IMR-90 (cell line): ENCODE measurements at regions not wholly inside any gene's neighbourhood (a gene's known extent, or its start where the extent isn't known, plus 50 kb on each side); places are given as distances from the start of the nearest gene placed in this dataset.

Source experiments
- ATAC-seq: fragments of 200-7000 bp; cut with Tn5 transposase; 2 replicates; pipeline ENCODE4 v1.9.1; 2020; ENCODE audit warnings: low read depth, mild to moderate bottlenecking, moderate library complexity
- BruUV-seq: library from RNA; stranded (reverse); fragments of 400-500 nt; replicated peaks from 2 replicates; lab custom pipeline; 2021; lab: Mats Ljungman, UMichigan
- CTCF ChIA-PET: fragments of 300-600 bp; formaldehyde crosslinking; extraction: SDS; loops from one replicate; lab custom pipeline; 2021; ENCODE audit warnings: antibody characterized with exemption; lab: Yijun Ruan, JAX
- POLR2A ChIA-PET: fragments of 300-600 bp; sonication (Branson Sonifier 250); formaldehyde crosslinking; loops from one replicate; lab custom pipeline; 2022; ENCODE audit warnings: antibody characterized with exemption; ENCODE audit not compliant: unreplicated experiment; lab: Charles Lee
- DNase-seq: peaks from one replicate; pipeline ENCODE4 v3.0.0; 2013
- H2AFZ ChIP-seq: replicated peaks from 2 replicates; pipeline ENCODE3; 2013; ENCODE audit warnings: low read length, mild to moderate bottlenecking; ENCODE audit not compliant: poor library complexity
- H2AK5ac ChIP-seq: 2 replicates; pipeline ENCODE4 v1.6.1; 2013; ENCODE audit warnings: low read depth, low read length, inconsistent platforms
- H2AK9ac ChIP-seq: replicated peaks from 2 replicates; pipeline ENCODE3; 2013; ENCODE audit warnings: mild to moderate bottlenecking, low read depth, low read length, moderate library complexity; ENCODE audit not compliant: poor library complexity
- H2BK120ac ChIP-seq: 2 replicates; pipeline ENCODE4 v1.6.1; 2013; ENCODE audit warnings: low read depth, low read length, inconsistent platforms
- H2BK15ac ChIP-seq: 3 replicates; pipeline ENCODE4 v1.6.1; 2013; ENCODE audit warnings: low read depth, low read length, inconsistent platforms
- H2BK20ac ChIP-seq: 2 replicates; pipeline ENCODE4 v1.6.1; 2013; ENCODE audit warnings: low read depth, mild to moderate bottlenecking, inconsistent platforms, low read length, moderate library complexity
- H2BK5ac ChIP-seq: 2 replicates; pipeline ENCODE4 v1.6.1; 2013; ENCODE audit warnings: mild to moderate bottlenecking, low read depth, low read length, inconsistent platforms; ENCODE audit not compliant: poor library complexity, severe bottlenecking
- H3K14ac ChIP-seq: replicated peaks from 2 replicates; pipeline ENCODE4 v1.6.1; 2013; ENCODE audit warnings: low read depth, low read length, inconsistent platforms
- H3K18ac ChIP-seq: 2 replicates; pipeline ENCODE4 v1.6.1; 2013; ENCODE audit warnings: low read depth, low read length, control low read depth
- H3K23ac ChIP-seq: 2 replicates; pipeline ENCODE4 v1.6.1; 2013; ENCODE audit warnings: low read depth, low read length, inconsistent platforms
- H3K27ac ChIP-seq: 2 replicates; pipeline ENCODE4 v1.5.1; 2013; ENCODE audit warnings: mild to moderate bottlenecking, control low read depth, low read length; ENCODE audit not compliant: insufficient read depth
- H3K27me3 ChIP-seq: 2 replicates; pipeline ENCODE4 v1.6.1; 2013; ENCODE audit warnings: low read length; ENCODE audit not compliant: control insufficient read depth, insufficient read depth
- H3K36me3 ChIP-seq: 2 replicates; pipeline ENCODE4 v1.6.1; 2013; ENCODE audit warnings: low read length, mixed read lengths; ENCODE audit not compliant: control insufficient read depth, insufficient read depth
- H3K4ac ChIP-seq: 2 replicates; pipeline ENCODE4 v1.6.1; 2013; ENCODE audit warnings: low read depth, low read length, inconsistent platforms
- H3K4me1 ChIP-seq: 2 replicates; pipeline ENCODE4 v1.6.1; 2013; ENCODE audit warnings: low read length, mixed read lengths; ENCODE audit not compliant: control insufficient read depth, insufficient read depth
- H3K4me2 ChIP-seq: 2 replicates; pipeline ENCODE4 v1.6.1; 2013; ENCODE audit warnings: low read depth, mild to moderate bottlenecking, control low read depth, low read length, moderate library complexity
- H3K4me3 ChIP-seq: 2 replicates; pipeline ENCODE4 v1.5.1; 2013; ENCODE audit warnings: low read depth, mild to moderate bottlenecking, control low read depth, low read length, moderate library complexity; ENCODE audit not compliant: insufficient read depth
- H3K56ac ChIP-seq: 2 replicates; pipeline ENCODE4 v1.6.1; 2013; ENCODE audit warnings: low read length, inconsistent platforms; ENCODE audit not compliant: insufficient read depth; ENCODE audit errors: extremely low read depth
- H3K79me1 ChIP-seq, 2 experiments: 2 replicates each; pipeline ENCODE4 v1.6.1; 2013; ENCODE audit warnings: low read length in 2 of 2, inconsistent platforms in 1 of 2, low read depth in 1 of 2
- H3K9ac ChIP-seq: 2 replicates; pipeline ENCODE4 v1.6.1; 2013; ENCODE audit warnings: low read depth, low read length, control low read depth
- H3K9me1 ChIP-seq: 2 replicates; pipeline ENCODE4 v1.6.1; 2013; ENCODE audit warnings: low read length, inconsistent platforms; ENCODE audit not compliant: insufficient read depth
- H3K9me3 ChIP-seq: 2 replicates; pipeline ENCODE4 v1.6.1; 2013; ENCODE audit warnings: low read length; ENCODE audit not compliant: control insufficient read depth, insufficient read depth
- H4K20me1 ChIP-seq: 2 replicates; pipeline ENCODE4 v1.6.1; 2013; ENCODE audit warnings: low read length, inconsistent platforms; ENCODE audit not compliant: insufficient read depth
- H4K5ac ChIP-seq: 2 replicates; pipeline ENCODE4 v1.6.1; 2013; ENCODE audit warnings: mild to moderate bottlenecking, low read depth, low read length, control low read depth
- H4K8ac ChIP-seq, 2 experiments: 2 replicates each; pipeline ENCODE4 v1.6.1; 2013; ENCODE audit warnings: low read depth in 2 of 2, low read length in 2 of 2, control low read depth in 1 of 2, inconsistent platforms in 1 of 2
- H4K91ac ChIP-seq: 2 replicates; pipeline ENCODE4 v1.6.1; 2013; ENCODE audit warnings: low read depth, low read length, inconsistent platforms; ENCODE audit not compliant: insufficient read depth
- BHLHE40 ChIP-seq: fragments of 150-350 bp; IDR thresholded peaks from 2 replicates; pipeline ENCODE4 v1.6.1; 2016; ENCODE audit warnings: mild to moderate bottlenecking, low read depth, low read length
- CEBPB ChIP-seq: IDR thresholded peaks from 2 replicates; pipeline ENCODE4 v1.6.1; 2012; ENCODE audit warnings: low read depth, low read length, improper control_type of control experiment
- CHD1 ChIP-seq: IDR thresholded peaks from 2 replicates; pipeline ENCODE4 v1.6.1; 2012; ENCODE audit warnings: low read depth, low read length, improper control_type of control experiment
- FOS ChIP-seq: fragments of 150-350 bp; IDR thresholded peaks from 2 replicates; pipeline ENCODE4 v1.6.1; 2016; ENCODE audit warnings: low read depth, low read length
- MAFK ChIP-seq: IDR thresholded peaks from 2 replicates; pipeline ENCODE4 v1.6.1; 2012; ENCODE audit warnings: low read depth, low read length, improper control_type of control experiment
- MAZ ChIP-seq: IDR thresholded peaks from 2 replicates; pipeline ENCODE4 v1.6.1; 2012; ENCODE audit warnings: low read depth, mild to moderate bottlenecking, low read length, improper control_type of control experiment, moderate library complexity, borderline replicate concordance
- MXI1 ChIP-seq: IDR thresholded peaks from 2 replicates; pipeline ENCODE4 v1.6.1; 2012; ENCODE audit warnings: low read depth, mild to moderate bottlenecking, low read length, moderate library complexity, borderline replicate concordance
- POLR2A ChIP-seq: IDR thresholded peaks from 2 replicates; pipeline ENCODE4 v1.6.1; 2012; ENCODE audit warnings: mild to moderate bottlenecking, low read depth, low read length
- RAD21 ChIP-seq: IDR thresholded peaks from 2 replicates; pipeline ENCODE4 v1.6.1; 2012; ENCODE audit warnings: low read length, improper control_type of control experiment
- RCOR1 ChIP-seq: IDR thresholded peaks from 2 replicates; pipeline ENCODE4 v1.6.1; 2012; ENCODE audit warnings: mild to moderate bottlenecking, low read length, improper control_type of control experiment; ENCODE audit not compliant: insufficient replicate concordance
- SMC3 ChIP-seq: fragments of 150-350 bp; IDR thresholded peaks from 2 replicates; pipeline ENCODE4 v1.6.1; 2016; ENCODE audit warnings: low read depth, mild to moderate bottlenecking, antibody characterized with exemption, low read length, moderate library complexity
- WGBS, 2 experiments: methylation state at CpG; one replicate each; pipeline versions ENCODE4 v1.1.5 to v1.1.7; 2013; ENCODE audit warnings: missing lambda C conversion rate in 2 of 2; ENCODE audit not compliant: insufficient read length in 1 of 2; ENCODE audit errors: extremely low coverage in 2 of 2; 5-methylcytosine and 5-hydroxymethylcytosine counted together
- dilution Hi-C: fragments of 300-500 bp; cut with HindIII; formaldehyde crosslinking; loops from one replicate; pipeline ENCODE4 v1.14.3; 2018; ENCODE audit warnings: low sequenced_read_pairs; ENCODE audit not compliant: unreplicated experiment
- in situ Hi-C: fragments of 300-500 bp; cut with MboI; formaldehyde crosslinking; loops from 3 replicates; pipeline ENCODE4 v1.14.3; 2019; ENCODE audit warnings: low sequenced_read_pairs, inconsistent platforms, mixed read lengths
- intact Hi-C: fragments of 100-400 bp; cut with micrococcal nuclease; formaldehyde crosslinking; loops from 2 replicates; pipeline ENCODE4 v1.10.0; 2022
- TF ChIP-seq, protein P1 (sequence below): fragments of 150-350 bp; IDR thresholded peaks from 2 replicates; pipeline ENCODE4 v1.6.1; 2016; ENCODE audit warnings: low read depth, mild to moderate bottlenecking, low read length, moderate library complexity, borderline replicate concordance

- Histone ChIP-seq H4K8ac (no peak overlapping the region), H3K4ac (no peak overlapping the region), H2AK9ac (no peak overlapping the region), H4K5ac (no peak overlapping the region), H3K36me3 (no peaks in the 10 kb centered on the region), H3K56ac (no peak overlapping the region), H3K27me3 (no peaks in the 10 kb centered on the region), H3K9ac (no peak overlapping the region), H3K14ac (no peak overlapping the region), H2BK120ac (no peak overlapping the region), H2BK15ac (no peak overlapping the region), H3K9me3 (no peaks in the 10 kb centered on the region), H2AFZ (no peak overlapping the region), H3K27ac (no peak overlapping the region), H3K79me1 (no peaks in the 10 kb centered on the region), H4K91ac (no peak overlapping the region), H2BK20ac (no peak overlapping the region), H3K9me1 (no peaks in the 10 kb centered on the region; the same call in 1 of the 2 replicates), H3K4me1 (no peaks in the 10 kb centered on the region), H3K23ac (no peak overlapping the region), H3K4me2 (no peak overlapping the region), H3K18ac (no peak overlapping the region), H3K4me3 (no peak overlapping the region), H4K20me1 (no peaks in the 10 kb centered on the region), H2BK5ac (no peak overlapping the region), H2AK5ac (no peak overlapping the region)
- dilution Hi-C loops: no loop called here
- POLR2A ChIA-PET: no interaction called here
- WGBS, 2 experiments: 80% methylated on average over 1 of the region's 4 CpGs; no CpG with 5 or more reads in 1 of the 2 experiments
- in situ Hi-C loops: no loop called here
- DNase-seq (no peak), ATAC-seq (no peak)
- TF ChIP-seq, protein P1, sequence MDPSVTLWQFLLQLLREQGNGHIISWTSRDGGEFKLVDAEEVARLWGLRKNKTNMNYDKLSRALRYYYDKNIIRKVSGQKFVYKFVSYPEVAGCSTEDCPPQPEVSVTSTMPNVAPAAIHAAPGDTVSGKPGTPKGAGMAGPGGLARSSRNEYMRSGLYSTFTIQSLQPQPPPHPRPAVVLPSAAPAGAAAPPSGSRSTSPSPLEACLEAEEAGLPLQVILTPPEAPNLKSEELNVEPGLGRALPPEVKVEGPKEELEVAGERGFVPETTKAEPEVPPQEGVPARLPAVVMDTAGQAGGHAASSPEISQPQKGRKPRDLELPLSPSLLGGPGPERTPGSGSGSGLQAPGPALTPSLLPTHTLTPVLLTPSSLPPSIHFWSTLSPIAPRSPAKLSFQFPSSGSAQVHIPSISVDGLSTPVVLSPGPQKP: no peak
- TF ChIP-seq SMC3 (no peak), CHD1 (no peak), BHLHE40 (no peak), RCOR1 (no peak), MAFK (no peak), POLR2A (no peak), CEBPB (no peak), FOS (no peak), RAD21 (no peak), MAZ (no peak), MXI1 (no peak)
- BruUV-seq: no TSS peak
- CTCF ChIA-PET: interaction anchor here (0.7 kb wide), 1 partner anchor 110 kb away, joined by 3 read pairs; no protein-coding TSS in a partner anchor
- intact Hi-C loops: no loop called here
These were observed 87.0 kb upstream of the BLTP1 start for GRCh38 chr4:122065149-122065548.
